Tibial nerve (tissue), 4 donors: ENCODE measurements at regions not wholly inside any gene's neighbourhood (a gene's known extent, or its start where the extent isn't known, plus 50 kb on each side); places are given as distances from the start of the nearest gene placed in this dataset.

Experiments used
- CTCF ChIP-seq, 5 experiments: fragments of 200-600 bp in 3 of 5; fragments of 450-650 bp in 2 of 5; sonication (generic) in 3 of 5; IDR thresholded peaks; one replicate each; pipeline ENCODE4 v1.5.1; 2016 to 2019; ENCODE audit warnings: antibody characterized with exemption in 5 of 5, mild to moderate bottlenecking in 3 of 5, moderate library complexity in 2 of 5
- EP300 ChIP-seq, 2 donors: sonication (generic); formaldehyde crosslinking; IDR thresholded peaks; one replicate each; pipeline ENCODE4 v1.6.1; 2017; ENCODE audit warnings: antibody characterized with exemption in 2 of 2, mild to moderate bottlenecking in 1 of 2
- POLR2A ChIP-seq, 2 donors: fragments of 450-650 bp; IDR thresholded peaks; one replicate each; pipeline ENCODE4 v1.6.1; 2017; ENCODE audit warnings: antibody characterized with exemption in 2 of 2, mild to moderate bottlenecking in 2 of 2, moderate library complexity in 2 of 2

GRCh38 chr10:105838392-105838791, 1197.3 kb downstream of the SORCS3 start:
- TF ChIP-seq POLR2A (IDR thresholded peaks at IDR 0.05) (no peak), CTCF (IDR thresholded peaks at IDR 0.05) (no peak), EP300 (IDR thresholded peaks at IDR 0.05) (no peak)
